ENCODE measurements at regions not wholly inside any gene's neighbourhood (a gene's known extent, or its start where the extent isn't known, plus 50 kb on each side); places are given as distances from the start of the nearest gene placed in this dataset.

DNA sequence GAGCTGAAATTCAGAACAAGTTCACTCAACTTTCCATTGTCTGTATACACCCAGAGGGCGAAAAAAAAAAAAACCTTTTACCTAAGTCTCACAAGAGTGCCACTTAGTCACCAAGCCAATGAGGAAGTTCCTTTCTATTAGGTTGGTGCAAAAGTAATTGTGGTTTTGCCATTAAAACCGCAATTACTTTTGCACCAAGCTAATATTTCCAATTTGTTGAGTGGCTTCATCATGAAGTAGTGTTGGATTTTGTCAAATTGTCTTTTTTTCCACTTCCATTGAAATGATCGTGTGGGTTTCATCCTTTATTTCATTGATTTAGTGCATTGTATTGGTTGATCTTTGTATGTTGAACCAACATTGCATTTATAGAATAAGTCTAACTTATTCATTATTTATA lies 253.9 kb downstream of the ZIC4 start:
- Histone ChIP-seq H3K9ac (ENCODE audit: low read depth, low read length) (no peak overlapping the region), H3K27me3 (ENCODE audit: insufficient read depth, low read length, poor library complexity) (no peaks in the 10 kb centered on the region), H3K36me3 (ENCODE audit: insufficient read depth, low read length) (no peaks in the 10 kb centered on the region), H3K4me1 (ENCODE audit: insufficient read depth, low read length) (no peaks in the 10 kb centered on the region), H3K27ac (ENCODE audit: low read length) (no peak overlapping the region), H4K20me1 (ENCODE audit: insufficient read depth, low read length) (no peaks in the 10 kb centered on the region), H3K9me3 (ENCODE audit: insufficient read depth, low read length, severe bottlenecking) (no peaks in the 10 kb centered on the region), H2AFZ (ENCODE audit: low read depth, low read length) (no peak overlapping the region), H3K4me2 (ENCODE audit: insufficient read depth, low read length) (no peak overlapping the region), H3K79me2 (ENCODE audit: insufficient read depth, low read length) (no peaks in the 10 kb centered on the region), H3K4me3 (ENCODE audit: low read depth in 1 of 2, low read length in 2 of 2) (no peak overlapping the region)
- ATAC-seq (ENCODE audit: insufficient read depth, low read depth) (no peak), DNase-seq (no peak)
- TF ChIP-seq, protein P1, sequence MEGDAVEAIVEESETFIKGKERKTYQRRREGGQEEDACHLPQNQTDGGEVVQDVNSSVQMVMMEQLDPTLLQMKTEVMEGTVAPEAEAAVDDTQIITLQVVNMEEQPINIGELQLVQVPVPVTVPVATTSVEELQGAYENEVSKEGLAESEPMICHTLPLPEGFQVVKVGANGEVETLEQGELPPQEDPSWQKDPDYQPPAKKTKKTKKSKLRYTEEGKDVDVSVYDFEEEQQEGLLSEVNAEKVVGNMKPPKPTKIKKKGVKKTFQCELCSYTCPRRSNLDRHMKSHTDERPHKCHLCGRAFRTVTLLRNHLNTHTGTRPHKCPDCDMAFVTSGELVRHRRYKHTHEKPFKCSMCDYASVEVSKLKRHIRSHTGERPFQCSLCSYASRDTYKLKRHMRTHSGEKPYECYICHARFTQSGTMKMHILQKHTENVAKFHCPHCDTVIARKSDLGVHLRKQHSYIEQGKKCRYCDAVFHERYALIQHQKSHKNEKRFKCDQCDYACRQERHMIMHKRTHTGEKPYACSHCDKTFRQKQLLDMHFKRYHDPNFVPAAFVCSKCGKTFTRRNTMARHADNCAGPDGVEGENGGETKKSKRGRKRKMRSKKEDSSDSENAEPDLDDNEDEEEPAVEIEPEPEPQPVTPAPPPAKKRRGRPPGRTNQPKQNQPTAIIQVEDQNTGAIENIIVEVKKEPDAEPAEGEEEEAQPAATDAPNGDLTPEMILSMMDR (IDR thresholded peaks at IDR 0.05; ENCODE audit: borderline replicate concordance, extremely low read depth, low read length, poor library complexity, severe bottlenecking): no peak
- TF ChIP-seq EZH2 (IDR thresholded peaks at IDR 0.05; ENCODE audit: borderline replicate concordance, low read depth, low read length, severe bottlenecking): no peak

DNA sequence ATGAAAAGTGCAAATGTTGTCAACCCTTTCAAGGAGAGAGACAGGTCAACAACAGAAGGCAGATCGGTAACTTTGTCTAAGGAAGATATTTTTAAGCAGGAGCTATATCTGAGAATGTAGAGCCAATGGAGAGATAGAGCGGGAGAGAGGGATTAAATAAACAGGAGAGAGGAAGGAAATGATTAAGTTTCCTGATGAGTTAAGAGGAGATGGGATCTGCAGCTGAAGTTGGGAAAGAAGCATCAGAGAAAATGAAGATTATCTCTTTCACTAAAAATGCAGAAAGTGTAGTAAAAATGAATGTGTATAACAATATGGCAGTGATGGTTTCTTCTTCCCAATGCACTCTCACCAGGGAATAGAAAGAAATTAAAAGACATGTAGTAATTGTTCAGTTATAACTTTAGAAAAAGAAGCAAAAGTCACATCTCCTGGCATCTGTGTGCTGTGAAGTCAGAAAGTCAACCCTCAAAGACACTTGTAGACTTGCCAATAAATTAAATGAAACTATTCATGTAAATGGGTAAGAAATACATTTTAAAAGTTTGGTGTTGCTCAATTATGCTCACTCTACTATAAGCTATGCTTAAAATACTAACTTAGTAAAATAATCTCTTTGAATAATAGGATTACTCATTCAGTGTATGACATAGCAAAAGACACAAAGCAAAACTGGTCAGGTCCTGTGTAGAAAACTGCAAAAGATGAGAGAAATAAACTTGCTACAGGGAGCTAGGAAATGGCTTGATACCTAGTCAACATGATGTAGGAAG lies 264.6 kb downstream of the ZIC4 start:
- no peaks in the 10 kb centered on the region for H3K36me3 ChIP-seq (ENCODE audit: insufficient read depth, low read length)
- no peaks in the 10 kb centered on the region for H3K79me2 ChIP-seq (ENCODE audit: insufficient read depth, low read length)
- H3K9ac ChIP-seq (ENCODE audit: low read depth, low read length): no peak overlapping the region
- H3K27me3 ChIP-seq (ENCODE audit: insufficient read depth, low read length, poor library complexity): no peaks in the 10 kb centered on the region
- H3K27ac ChIP-seq (ENCODE audit: low read length): no peak overlapping the region
- H3K9me3 ChIP-seq (ENCODE audit: insufficient read depth, low read length, severe bottlenecking): no peaks in the 10 kb centered on the region
- H4K20me1 ChIP-seq (ENCODE audit: insufficient read depth, low read length): no peaks in the 10 kb centered on the region
- DNase-seq (no peak), ATAC-seq (ENCODE audit: insufficient read depth, low read depth) (no peak)
- no peak overlapping the region for H3K4me2 ChIP-seq (ENCODE audit: insufficient read depth, low read length)
- H2AFZ ChIP-seq (ENCODE audit: low read depth, low read length): no peak overlapping the region
- H3K4me1 ChIP-seq (ENCODE audit: insufficient read depth, low read length): no peaks in the 10 kb centered on the region
- TF ChIP-seq, protein P1 (IDR thresholded peaks at IDR 0.05; ENCODE audit: borderline replicate concordance, extremely low read depth, low read length, poor library complexity, severe bottlenecking): no peak
- TF ChIP-seq EZH2 (IDR thresholded peaks at IDR 0.05; ENCODE audit: borderline replicate concordance, low read depth, low read length, severe bottlenecking): no peak
- no peak overlapping the region for H3K4me3 ChIP-seq (ENCODE audit: low read depth in 1 of 2, low read length in 2 of 2)

DNA sequence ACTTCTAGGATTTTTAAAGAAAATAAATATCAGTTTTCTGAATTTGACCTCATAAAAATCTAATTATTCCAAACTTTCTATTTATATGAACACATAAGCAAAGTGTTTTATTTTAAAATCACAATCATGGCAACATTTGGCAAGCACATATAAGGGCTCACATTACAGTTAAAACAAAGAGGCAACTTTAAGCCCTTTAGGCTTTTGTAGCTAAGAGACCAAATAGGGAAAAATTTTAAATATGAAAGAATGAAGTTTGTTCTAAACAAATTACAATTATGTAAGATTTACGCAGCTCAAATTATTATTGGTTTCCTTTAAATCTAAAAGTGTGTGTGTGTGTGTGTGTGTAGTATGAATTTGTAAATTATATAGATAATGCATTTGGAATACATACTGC lies 267.0 kb downstream of the ZIC4 start:
- Histone ChIP-seq H3K4me3 (ENCODE audit: low read depth in 1 of 2, low read length in 2 of 2) (no peak overlapping the region), H2AFZ (ENCODE audit: low read depth, low read length) (no peak overlapping the region), H3K27me3 (ENCODE audit: insufficient read depth, low read length, poor library complexity) (no peaks in the 10 kb centered on the region), H3K4me1 (ENCODE audit: insufficient read depth, low read length) (no peaks in the 10 kb centered on the region), H3K9ac (ENCODE audit: low read depth, low read length) (no peak overlapping the region), H3K36me3 (ENCODE audit: insufficient read depth, low read length) (no peaks in the 10 kb centered on the region), H3K27ac (ENCODE audit: low read length) (no peak overlapping the region), H3K9me3 (ENCODE audit: insufficient read depth, low read length, severe bottlenecking) (no peaks in the 10 kb centered on the region), H3K4me2 (ENCODE audit: insufficient read depth, low read length) (no peak overlapping the region), H4K20me1 (ENCODE audit: insufficient read depth, low read length) (no peaks in the 10 kb centered on the region), H3K79me2 (ENCODE audit: insufficient read depth, low read length) (no peaks in the 10 kb centered on the region)
- TF ChIP-seq EZH2 (IDR thresholded peaks at IDR 0.05; ENCODE audit: borderline replicate concordance, low read depth, low read length, severe bottlenecking): no peak
- DNase-seq (no peak), ATAC-seq (ENCODE audit: insufficient read depth, low read depth) (no peak)

DNA sequence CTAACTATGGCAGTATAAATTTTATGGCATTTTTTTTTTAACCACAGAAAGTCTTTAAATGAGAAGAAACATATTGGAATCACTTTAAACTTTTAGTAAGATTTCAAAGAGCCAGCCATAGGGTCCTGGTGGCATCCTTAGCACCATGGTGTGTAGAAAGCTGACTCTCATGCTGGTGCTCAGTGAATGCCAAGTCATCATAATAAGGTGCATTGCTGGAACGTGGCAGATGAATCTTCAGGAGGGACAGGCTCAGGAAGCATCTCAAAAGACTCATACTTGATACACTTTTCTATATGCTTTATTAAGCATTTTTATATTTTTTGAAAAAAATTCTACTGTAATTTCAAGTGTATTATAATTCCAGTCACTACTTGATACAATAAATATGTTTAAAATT lies 274.2 kb downstream of the ZIC4 start:
- no peaks in the 10 kb centered on the region for H3K79me2 ChIP-seq (ENCODE audit: insufficient read depth, low read length)
- peaks cover 5% of the 10 kb centered on the region for H3K9me3 ChIP-seq (ENCODE audit: insufficient read depth, low read length, severe bottlenecking)
- H4K20me1 ChIP-seq (ENCODE audit: insufficient read depth, low read length): no peaks in the 10 kb centered on the region
- no peak for TF ChIP-seq EZH2 (IDR thresholded peaks at IDR 0.05; ENCODE audit: borderline replicate concordance, low read depth, low read length, severe bottlenecking)
- H3K4me2 ChIP-seq (ENCODE audit: insufficient read depth, low read length): no peak overlapping the region
- no peaks in the 10 kb centered on the region for H3K4me1 ChIP-seq (ENCODE audit: insufficient read depth, low read length)
- no peak overlapping the region for H3K9ac ChIP-seq (ENCODE audit: low read depth, low read length)
- H3K4me3 ChIP-seq (ENCODE audit: low read depth in 1 of 2, low read length in 2 of 2): no peak overlapping the region
- DNase-seq (no peak), ATAC-seq (ENCODE audit: insufficient read depth, low read depth) (no peak)
- no peaks in the 10 kb centered on the region for H3K27me3 ChIP-seq (ENCODE audit: insufficient read depth, low read length, poor library complexity)
- H2AFZ ChIP-seq (ENCODE audit: low read depth, low read length): no peak overlapping the region
- no peak overlapping the region for H3K27ac ChIP-seq (ENCODE audit: low read length)
- H3K36me3 ChIP-seq (ENCODE audit: insufficient read depth, low read length): no peaks in the 10 kb centered on the region
